ENCODE measurements at regions not wholly inside any gene's neighbourhood (a gene's known extent, or its start where the extent isn't known, plus 50 kb on each side); places are given as distances from the start of the nearest gene placed in this dataset.

DNA sequence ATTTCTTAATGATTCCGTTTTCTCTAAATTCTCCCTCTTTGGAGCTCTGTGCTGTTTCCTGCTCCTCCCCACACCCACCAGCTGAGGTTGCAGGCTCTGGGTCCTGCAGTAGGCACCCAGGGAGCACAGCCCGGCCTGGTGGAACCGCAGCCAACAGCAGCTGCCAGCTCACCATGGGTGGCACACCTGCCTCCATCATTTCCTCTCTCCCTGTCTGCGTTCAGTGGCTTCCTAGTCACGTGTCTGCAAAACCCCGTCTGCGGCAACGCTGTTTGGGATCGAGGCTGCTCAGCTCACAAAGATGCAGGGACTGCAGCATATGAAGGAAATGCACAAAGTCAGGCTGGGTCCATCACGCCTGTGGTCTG is 367.8 kb downstream of the IRX2 start:
- H3K36me3 ChIP-seq (replicated peaks): no peaks in the 10 kb centered on the region
- no peak overlapping the region for H3K4me3 ChIP-seq (ENCODE audit: low read depth, low read length)
- H3K27ac ChIP-seq: no peak overlapping the region
- no peaks in the 10 kb centered on the region for H3K27me3 ChIP-seq (replicated peaks)
- TF ChIP-seq, protein P1, sequence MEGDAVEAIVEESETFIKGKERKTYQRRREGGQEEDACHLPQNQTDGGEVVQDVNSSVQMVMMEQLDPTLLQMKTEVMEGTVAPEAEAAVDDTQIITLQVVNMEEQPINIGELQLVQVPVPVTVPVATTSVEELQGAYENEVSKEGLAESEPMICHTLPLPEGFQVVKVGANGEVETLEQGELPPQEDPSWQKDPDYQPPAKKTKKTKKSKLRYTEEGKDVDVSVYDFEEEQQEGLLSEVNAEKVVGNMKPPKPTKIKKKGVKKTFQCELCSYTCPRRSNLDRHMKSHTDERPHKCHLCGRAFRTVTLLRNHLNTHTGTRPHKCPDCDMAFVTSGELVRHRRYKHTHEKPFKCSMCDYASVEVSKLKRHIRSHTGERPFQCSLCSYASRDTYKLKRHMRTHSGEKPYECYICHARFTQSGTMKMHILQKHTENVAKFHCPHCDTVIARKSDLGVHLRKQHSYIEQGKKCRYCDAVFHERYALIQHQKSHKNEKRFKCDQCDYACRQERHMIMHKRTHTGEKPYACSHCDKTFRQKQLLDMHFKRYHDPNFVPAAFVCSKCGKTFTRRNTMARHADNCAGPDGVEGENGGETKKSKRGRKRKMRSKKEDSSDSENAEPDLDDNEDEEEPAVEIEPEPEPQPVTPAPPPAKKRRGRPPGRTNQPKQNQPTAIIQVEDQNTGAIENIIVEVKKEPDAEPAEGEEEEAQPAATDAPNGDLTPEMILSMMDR (IDR thresholded peaks at IDR 0.05; ENCODE audit: low read depth, low read length, missing control alignments): no peak
- DNase-seq: no peak
- in situ Hi-C loops (cut with HindIII; ENCODE audit: low pct_ligation_motif_present, low sequenced_read_pairs): no loop called here

DNA sequence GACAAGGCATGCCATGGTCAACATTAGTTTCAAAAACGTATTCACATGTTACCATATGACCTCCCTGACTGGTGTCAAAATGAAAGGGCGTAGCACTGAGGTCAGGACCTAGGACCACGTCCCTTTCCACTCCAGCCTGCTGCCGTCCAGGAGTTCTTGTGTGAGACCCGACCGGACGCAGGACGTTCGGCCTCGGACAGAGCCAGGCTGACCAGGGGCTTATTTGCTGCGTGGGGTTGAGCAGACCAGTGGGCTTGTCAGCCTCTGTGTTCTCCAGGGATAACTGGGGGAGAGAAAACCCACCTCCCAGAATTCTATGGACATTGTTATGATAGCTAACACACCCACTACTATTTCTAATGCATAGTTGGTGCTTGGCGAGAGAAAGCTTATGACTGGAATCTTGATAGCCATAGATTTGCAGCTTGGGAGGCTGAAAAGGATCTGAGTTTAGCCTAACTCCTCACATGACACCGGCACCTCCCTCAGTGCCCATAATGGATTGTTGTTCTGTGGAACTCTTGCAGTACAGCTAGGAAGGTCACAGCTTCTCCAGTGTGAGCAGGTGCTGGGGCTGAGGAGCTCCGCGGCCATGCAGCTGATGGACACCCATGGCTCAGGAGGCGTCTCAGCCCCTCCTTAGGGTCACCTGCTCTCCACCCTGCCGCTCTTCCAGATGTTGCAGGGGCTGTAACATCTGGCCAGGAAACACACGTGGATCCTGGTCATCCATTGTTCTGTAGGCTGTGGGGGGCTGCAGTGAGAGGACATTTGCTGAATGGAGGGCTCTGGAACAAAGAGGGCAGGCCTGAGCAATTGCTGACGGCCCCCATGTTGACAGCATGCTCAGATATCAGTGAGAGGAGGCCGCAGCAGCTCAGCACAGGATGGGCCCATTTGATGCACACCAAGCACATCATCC is 368.4 kb downstream of the IRX2 start:
- Histone ChIP-seq H3K4me3 (ENCODE audit: low read depth, low read length) (no peak overlapping the region), H3K36me3 (replicated peaks) (no peaks in the 10 kb centered on the region), H3K27me3 (replicated peaks) (no peaks in the 10 kb centered on the region), H3K27ac (no peak overlapping the region)
- TF ChIP-seq, protein P1 (IDR thresholded peaks at IDR 0.05; ENCODE audit: low read depth, low read length, missing control alignments): no peak
- in situ Hi-C loops (cut with HindIII; ENCODE audit: low pct_ligation_motif_present, low sequenced_read_pairs): no loop called here
- no peak for DNase-seq

DNA sequence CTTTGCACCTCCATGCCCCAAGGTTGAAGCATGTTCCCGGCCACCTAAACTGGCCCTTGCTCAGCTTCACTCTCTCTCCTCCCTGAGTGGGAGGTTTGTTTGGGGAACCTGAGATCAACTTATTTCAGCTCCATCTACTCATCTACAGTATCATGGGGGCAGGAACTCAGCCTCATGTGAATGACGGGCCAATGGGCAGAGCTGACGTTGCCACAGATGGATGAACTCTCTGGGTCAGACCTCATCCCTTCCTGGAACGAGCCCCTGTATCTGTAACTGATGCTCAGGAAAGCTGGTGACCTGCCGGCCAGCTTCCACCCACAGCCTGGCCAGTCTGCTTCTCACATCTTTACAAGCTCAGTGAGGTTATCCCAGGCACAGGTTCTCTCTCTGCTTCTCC is 369.6 kb downstream of the IRX2 start:
- H3K27me3 ChIP-seq (replicated peaks): no peaks in the 10 kb centered on the region
- no peak for DNase-seq
- no peak overlapping the region for H3K27ac ChIP-seq
- no peaks in the 10 kb centered on the region for H3K36me3 ChIP-seq (replicated peaks)
- no peak overlapping the region for H3K4me3 ChIP-seq (ENCODE audit: low read depth, low read length)
- in situ Hi-C loops (cut with HindIII; ENCODE audit: low pct_ligation_motif_present, low sequenced_read_pairs): no loop called here
- TF ChIP-seq, protein P1 (IDR thresholded peaks at IDR 0.05; ENCODE audit: low read depth, low read length, missing control alignments): no peak

DNA sequence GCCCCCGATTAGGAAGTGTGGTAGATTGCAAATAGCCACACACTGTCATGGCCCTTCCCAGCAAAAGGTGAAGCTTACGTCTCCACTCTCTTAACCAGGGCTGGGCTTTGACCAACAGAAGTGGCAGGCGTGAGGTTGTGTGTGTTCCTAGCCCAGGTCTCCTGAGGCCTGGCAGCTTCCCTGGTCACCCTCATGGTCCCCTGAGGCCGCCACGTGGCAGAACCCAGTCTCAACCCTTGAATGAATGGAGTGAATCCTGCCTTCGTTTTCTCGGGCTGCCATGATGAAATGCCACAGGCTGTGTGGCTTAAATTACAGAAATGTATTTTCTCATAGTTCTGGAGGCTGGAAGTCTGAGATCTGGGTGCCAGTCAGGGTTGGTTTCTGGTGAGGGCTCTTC is 370.4 kb downstream of the IRX2 start:
- TF ChIP-seq, protein P1 (IDR thresholded peaks at IDR 0.05; ENCODE audit: low read depth, low read length, missing control alignments): no peak
- DNase-seq: no peak

DNA sequence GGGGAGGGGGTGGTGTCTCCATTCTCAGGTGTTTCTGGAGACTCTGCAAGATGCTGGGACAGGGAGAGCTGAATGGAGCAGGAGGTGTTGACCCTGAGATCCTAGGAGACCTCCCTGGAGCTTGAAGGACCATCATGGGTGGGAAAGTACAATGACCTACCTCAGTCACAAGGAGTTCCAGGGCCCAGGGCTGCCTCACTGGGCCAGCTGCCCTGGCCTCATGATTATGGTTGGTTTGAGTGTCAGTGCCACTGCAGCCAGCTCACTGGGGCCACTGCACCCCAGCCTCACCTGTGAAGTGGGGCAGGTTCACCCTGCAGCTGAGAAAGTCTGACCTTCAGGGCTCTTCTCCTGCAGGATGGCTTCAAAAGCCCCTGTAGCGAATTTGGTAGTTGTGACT is 372.5 kb downstream of the IRX2 start:
- Histone ChIP-seq H3K36me3 (replicated peaks) (no peaks in the 10 kb centered on the region), H3K27me3 (replicated peaks) (no peaks in the 10 kb centered on the region), H3K4me3 (ENCODE audit: low read depth, low read length) (no peak overlapping the region), H3K27ac (no peak overlapping the region)
- in situ Hi-C loops (cut with HindIII; ENCODE audit: low pct_ligation_motif_present, low sequenced_read_pairs): no loop called here
- TF ChIP-seq, protein P1 (IDR thresholded peaks at IDR 0.05; ENCODE audit: low read depth, low read length, missing control alignments): no peak
- no peak for DNase-seq

More for the DNA sequence above, 370.4 kb downstream of the IRX2 start:
- no peaks in the 10 kb centered on the region for H3K27me3 ChIP-seq (replicated peaks)
- no peak overlapping the region for H3K27ac ChIP-seq
- H3K4me3 ChIP-seq (ENCODE audit: low read depth, low read length): no peak overlapping the region
- in situ Hi-C loops (cut with HindIII; ENCODE audit: low pct_ligation_motif_present, low sequenced_read_pairs): no loop called here
- no peaks in the 10 kb centered on the region for H3K36me3 ChIP-seq (replicated peaks)

Data from brain microvascular endothelial cell (primary cell).